CD4-positive, alpha-beta T cell (primary cell): ENCODE measurements at regions not wholly inside any gene's neighbourhood (a gene's known extent, or its start where the extent isn't known, plus 50 kb on each side); places are given as distances from the start of the nearest gene placed in this dataset.

Source experiments
- ATAC-seq: fragments of 200-7000 bp; cut with Tn5 transposase; one replicate; pipeline ENCODE4 v1.10.0; 2022; ENCODE audit warnings: mild to moderate bottlenecking; ENCODE audit not compliant: poor library complexity
- CTCF ChIA-PET: fragments of 350-600 bp; sonication (Branson Sonifier 250); formaldehyde crosslinking; loops from one replicate; lab custom pipeline; 2021; ENCODE audit warnings: antibody characterized with exemption, inconsistent platforms; lab: Charles Lee
- POLR2A ChIA-PET: fragments of 350-600 bp; sonication (Branson Sonifier 250); formaldehyde crosslinking; loops from one replicate; lab custom pipeline; 2021; ENCODE audit warnings: antibody characterized with exemption, inconsistent platforms; lab: Charles Lee
- DNase-seq, 14 experiments: peaks; one replicate each; pipeline ENCODE4 v3.0.0-alpha.2; 2013 to 2020; ENCODE audit warnings: mixed read lengths in 2 of 14
- H3K27ac ChIP-seq, 2 donors: one replicate each; pipeline versions ENCODE4 v1.5.1 to v1.7.0; 2013; ENCODE audit warnings: low read length in 2 of 2, low read depth in 1 of 2, mild to moderate bottlenecking in 1 of 2
- H3K27me3 ChIP-seq, 2 experiments: 1 replicate in 1 of 2; 2 replicates in 1 of 2; pipeline versions ENCODE4 v1.6.1 to v1.7.0; 2013; ENCODE audit warnings: low read length in 2 of 2, control low read depth in 1 of 2, mild to moderate bottlenecking in 1 of 2, moderate library complexity in 1 of 2; ENCODE audit not compliant: insufficient read depth in 2 of 2, control insufficient read depth in 1 of 2
- H3K36me3 ChIP-seq: one replicate; pipeline ENCODE4 v1.6.1; 2013; ENCODE audit warnings: low read length, control low read depth; ENCODE audit not compliant: insufficient read depth
- H3K4me1 ChIP-seq: one replicate; pipeline ENCODE4 v1.6.1; 2013; ENCODE audit warnings: low read length, control low read depth; ENCODE audit not compliant: insufficient read depth
- H3K4me3 ChIP-seq: one replicate; pipeline ENCODE4 v1.5.1; 2013; ENCODE audit warnings: mild to moderate bottlenecking, low read length, moderate library complexity
- H3K9me3 ChIP-seq, 2 experiments: 1 replicate in 1 of 2; 2 replicates in 1 of 2; pipeline versions ENCODE4 v1.6.1 to v1.7.0; 2013; ENCODE audit warnings: low read length in 2 of 2, mild to moderate bottlenecking in 2 of 2, control low read depth in 1 of 2, moderate library complexity in 1 of 2; ENCODE audit not compliant: control insufficient read depth in 1 of 2, insufficient read depth in 1 of 2
- H3K27ac Mint-ChIP-seq: one replicate; pipeline ENCODE4 v1.8.0; 2020; ENCODE audit warnings: mixed read lengths
- H3K27me3 Mint-ChIP-seq: one replicate; pipeline ENCODE4 v1.8.0; 2021; ENCODE audit warnings: mixed read lengths
- H3K36me3 Mint-ChIP-seq: one replicate; pipeline ENCODE4 v1.8.0; 2021; ENCODE audit warnings: low read depth, mixed read lengths
- H3K4me1 Mint-ChIP-seq: one replicate; pipeline ENCODE4 v1.8.0; 2021; ENCODE audit warnings: low read depth, mixed read lengths
- H3K4me3 Mint-ChIP-seq: one replicate; pipeline ENCODE4 v1.8.0; 2020; ENCODE audit warnings: mild to moderate bottlenecking, mixed read lengths
- H3K9me3 Mint-ChIP-seq: one replicate; pipeline ENCODE4 v1.8.0; 2020; ENCODE audit warnings: mixed read lengths
- intact Hi-C, 2 experiments: fragments of 100-400 bp; cut with DNase I in 1 of 2; cut with micrococcal nuclease in 1 of 2; formaldehyde crosslinking; loops; one replicate each; pipeline versions ENCODE4 v1.15.1 to v1.9.0; 2023 to 2025; cut with DNase I, micrococcal nuclease
- TF ChIP-seq, protein P1 (sequence below): fragments of 200-600 bp; IDR thresholded peaks from one replicate; pipeline ENCODE4 v1.8.0; 2022; ENCODE audit warnings: antibody characterized with exemption, mild to moderate bottlenecking

DNA sequence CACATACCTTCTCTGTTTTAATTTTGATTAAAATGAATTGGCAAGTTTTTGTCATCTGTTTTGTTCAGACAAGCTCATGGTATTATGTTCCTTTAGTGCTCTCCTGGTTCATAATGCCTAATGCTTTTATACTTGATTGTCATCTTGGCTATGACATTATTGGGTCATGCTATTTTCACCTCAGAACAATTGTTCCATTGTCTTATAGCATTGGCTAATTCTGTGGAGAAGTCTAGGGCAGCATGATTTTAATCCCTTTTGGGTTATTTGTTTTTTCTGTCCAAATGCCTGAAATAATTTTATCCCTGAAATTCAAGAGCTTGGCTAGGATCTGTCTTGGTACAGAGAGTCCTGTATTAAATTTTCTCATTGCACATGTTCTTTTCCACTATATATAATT lies 83.8 kb upstream of the CCDC85A start:
- TF ChIP-seq, protein P1, sequence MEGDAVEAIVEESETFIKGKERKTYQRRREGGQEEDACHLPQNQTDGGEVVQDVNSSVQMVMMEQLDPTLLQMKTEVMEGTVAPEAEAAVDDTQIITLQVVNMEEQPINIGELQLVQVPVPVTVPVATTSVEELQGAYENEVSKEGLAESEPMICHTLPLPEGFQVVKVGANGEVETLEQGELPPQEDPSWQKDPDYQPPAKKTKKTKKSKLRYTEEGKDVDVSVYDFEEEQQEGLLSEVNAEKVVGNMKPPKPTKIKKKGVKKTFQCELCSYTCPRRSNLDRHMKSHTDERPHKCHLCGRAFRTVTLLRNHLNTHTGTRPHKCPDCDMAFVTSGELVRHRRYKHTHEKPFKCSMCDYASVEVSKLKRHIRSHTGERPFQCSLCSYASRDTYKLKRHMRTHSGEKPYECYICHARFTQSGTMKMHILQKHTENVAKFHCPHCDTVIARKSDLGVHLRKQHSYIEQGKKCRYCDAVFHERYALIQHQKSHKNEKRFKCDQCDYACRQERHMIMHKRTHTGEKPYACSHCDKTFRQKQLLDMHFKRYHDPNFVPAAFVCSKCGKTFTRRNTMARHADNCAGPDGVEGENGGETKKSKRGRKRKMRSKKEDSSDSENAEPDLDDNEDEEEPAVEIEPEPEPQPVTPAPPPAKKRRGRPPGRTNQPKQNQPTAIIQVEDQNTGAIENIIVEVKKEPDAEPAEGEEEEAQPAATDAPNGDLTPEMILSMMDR, result no peak
- Histone ChIP-seq H3K9me3 (no peaks in the 10 kb centered on the region), H3K4me1 (no peaks in the 10 kb centered on the region), H3K4me3 (no peak overlapping the region), H3K36me3 (no peaks in the 10 kb centered on the region), H3K27me3 (no peaks in the 10 kb centered on the region), H3K27ac (no peak overlapping the region)
- ATAC-seq, result no peak
- Mint-ChIP-seq H3K4me1 (no peaks in the 10 kb centered on the region), H3K4me3 (no peak overlapping the region), H3K9me3 (peaks cover 5% of the 10 kb centered on the region), H3K27ac (no peak overlapping the region), H3K36me3 (no peaks in the 10 kb centered on the region), H3K27me3 (no peaks in the 10 kb centered on the region)
- CTCF ChIA-PET, result no interaction called here
- DNase-seq, result no peak
- intact Hi-C loops, result no loop called here
- POLR2A ChIA-PET, result no interaction called here

DNA sequence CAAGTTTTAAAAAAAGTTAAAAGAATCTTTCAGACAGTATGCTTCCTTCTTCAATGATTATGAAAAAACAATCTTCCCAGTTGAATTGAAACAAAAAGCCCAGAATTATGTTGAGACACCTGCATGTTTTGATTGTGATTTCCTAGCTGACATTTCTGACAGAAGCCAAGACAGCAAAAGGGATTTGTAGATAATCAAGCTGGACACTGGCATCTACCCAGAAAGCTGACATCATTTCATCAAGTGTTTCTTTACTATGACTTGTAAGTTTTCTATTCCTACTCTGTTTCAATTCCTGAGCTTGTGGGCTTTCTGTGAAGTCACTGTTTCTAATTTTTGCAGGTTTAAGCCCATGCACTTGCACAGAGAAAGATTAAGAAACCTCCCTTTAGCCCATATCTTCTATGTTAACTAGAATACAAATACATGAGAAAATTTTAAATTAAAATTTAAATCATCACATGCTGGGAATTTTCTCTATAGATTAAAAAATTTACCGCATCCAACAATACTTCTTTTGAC lies 82.9 kb upstream of the CCDC85A start:
- Mint-ChIP-seq H3K27ac (no peak overlapping the region), H3K4me1 (no peaks in the 10 kb centered on the region), H3K4me3 (no peak overlapping the region), H3K27me3 (no peaks in the 10 kb centered on the region), H3K36me3 (no peaks in the 10 kb centered on the region), H3K9me3 (peaks cover 5% of the 10 kb centered on the region)
- no peaks in the 10 kb centered on the region for H3K4me1 ChIP-seq
- TF ChIP-seq, protein P1, result no peak
- no peaks in the 10 kb centered on the region for H3K27me3 ChIP-seq
- no peak for DNase-seq
- ChIA-PET POLR2A (no interaction called here), CTCF (no interaction called here)
- ATAC-seq, result no peak
- intact Hi-C loops, result no loop called here
- H3K27ac ChIP-seq, result no peak overlapping the region
- no peak overlapping the region for H3K4me3 ChIP-seq
- peaks cover 0 to under 1% of the 10 kb centered on the region in 2 experiments for H3K9me3 ChIP-seq
- H3K36me3 ChIP-seq, result no peaks in the 10 kb centered on the region

DNA sequence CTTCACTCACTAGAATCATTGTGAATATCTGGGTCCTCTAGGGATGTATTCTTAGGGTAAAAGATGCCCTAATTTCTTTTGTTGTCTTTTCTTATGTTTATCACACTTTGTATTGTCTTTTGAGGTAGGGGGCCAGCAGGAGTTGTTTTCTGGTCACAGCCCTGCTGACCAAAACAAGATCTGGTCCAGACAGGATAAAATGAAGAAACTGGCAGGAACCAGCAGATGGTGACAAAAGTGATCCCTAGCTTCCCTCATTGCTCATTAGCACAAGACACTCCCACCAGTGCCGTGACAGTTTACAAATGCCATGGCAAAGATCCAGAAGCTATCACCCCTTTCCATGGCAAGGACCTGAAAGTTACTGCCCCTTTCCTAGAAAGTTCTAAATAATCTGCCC lies 81.7 kb upstream of the CCDC85A start:
- Mint-ChIP-seq H3K36me3 (no peaks in the 10 kb centered on the region), H3K27ac (no peak overlapping the region)

More for the DNA sequence above, 81.7 kb upstream of the CCDC85A start:
- POLR2A ChIA-PET, result no interaction called here
- Mint-ChIP-seq H3K4me3 (no peak overlapping the region), H3K27me3 (no peaks in the 10 kb centered on the region), H3K4me1 (no peaks in the 10 kb centered on the region), H3K9me3 (no peaks in the 10 kb centered on the region)
- CTCF ChIA-PET, result no interaction called here
- Histone ChIP-seq H3K4me1 (no peaks in the 10 kb centered on the region), H3K9me3 (peaks cover 0 to 4% of the 10 kb centered on the region in 2 experiments), H3K36me3 (no peaks in the 10 kb centered on the region), H3K4me3 (no peak overlapping the region), H3K27me3 (no peaks in the 10 kb centered on the region), H3K27ac (no peak overlapping the region)
- TF ChIP-seq, protein P1, result no peak
- intact Hi-C loops, result no loop called here
- ATAC-seq (no peak), DNase-seq (no peak)
